GM18507 (cell line): ENCODE measurements at regions not wholly inside any gene's neighbourhood (a gene's known extent, or its start where the extent isn't known, plus 50 kb on each side); places are given as distances from the start of the nearest gene placed in this dataset.
A peak's percentile ranks its signal among the peaks of the same experiment; 100 is the strongest.

Experiments used
- DNase-seq: peaks from one replicate; pipeline ENCODE4 v3.0.0; 2011; ENCODE audit warnings: low read depth; ENCODE audit not compliant: insufficient read length; ENCODE audit errors: extremely low spot score
- FAIRE-seq: peaks from 2 replicates; lab custom pipeline; 2011; peaks lifted over from hg19 to GRCh38; lab: Jason Lieb, UNC

DNA sequence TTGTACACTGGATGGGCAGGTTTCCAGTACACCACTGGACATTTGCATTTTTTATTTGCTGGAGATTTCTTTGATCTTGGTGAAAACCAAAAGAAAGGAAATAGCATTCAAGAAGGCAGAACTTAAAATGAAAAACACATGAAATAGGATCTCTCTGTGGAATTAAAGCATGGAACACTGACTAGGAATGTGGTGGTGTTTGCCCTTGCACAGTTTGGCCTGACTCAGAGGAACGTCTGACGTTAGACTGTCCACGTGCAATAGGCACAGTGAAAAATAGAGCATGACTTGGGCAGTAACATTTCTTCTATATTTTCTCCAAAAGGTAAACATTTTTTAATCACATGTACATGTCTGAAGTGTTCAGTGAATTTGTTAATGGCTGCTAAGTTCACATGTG is 474.1 kb upstream of the PRICKLE1 start:
- FAIRE-seq (no peak), DNase-seq (no peak)

DNA sequence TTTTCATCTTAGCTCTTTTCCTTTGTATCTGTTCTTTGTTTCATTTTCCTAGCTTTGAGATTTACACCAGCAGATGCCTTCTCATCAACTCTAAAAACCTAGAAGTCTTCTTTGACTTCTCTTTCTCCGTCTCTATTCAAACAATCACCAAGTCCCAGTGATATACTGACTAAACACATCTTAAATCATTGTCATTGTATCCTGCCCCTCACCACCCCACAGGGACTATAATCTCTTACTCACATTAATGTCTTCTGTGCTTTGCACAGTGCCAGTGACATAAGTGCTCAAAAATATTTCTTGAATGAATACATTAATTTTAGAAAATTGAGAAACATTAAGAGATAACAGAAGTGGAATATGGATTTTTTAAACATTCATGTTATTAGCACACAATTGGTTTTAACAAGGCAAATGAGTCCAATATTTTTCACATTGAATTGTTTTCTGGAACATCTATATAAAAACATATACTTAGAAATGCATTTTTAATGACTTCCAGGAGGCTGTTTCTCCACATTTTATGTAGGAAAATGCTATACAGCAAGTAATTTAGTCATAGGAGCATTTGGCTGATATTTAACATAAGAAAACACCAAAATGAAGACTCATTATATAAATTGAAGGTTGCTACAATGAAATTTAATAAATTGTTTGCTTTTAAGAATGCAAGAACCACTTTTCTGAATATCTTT is 472.8 kb upstream of the PRICKLE1 start:
- DNase-seq (no peak), FAIRE-seq (no peak)

DNA sequence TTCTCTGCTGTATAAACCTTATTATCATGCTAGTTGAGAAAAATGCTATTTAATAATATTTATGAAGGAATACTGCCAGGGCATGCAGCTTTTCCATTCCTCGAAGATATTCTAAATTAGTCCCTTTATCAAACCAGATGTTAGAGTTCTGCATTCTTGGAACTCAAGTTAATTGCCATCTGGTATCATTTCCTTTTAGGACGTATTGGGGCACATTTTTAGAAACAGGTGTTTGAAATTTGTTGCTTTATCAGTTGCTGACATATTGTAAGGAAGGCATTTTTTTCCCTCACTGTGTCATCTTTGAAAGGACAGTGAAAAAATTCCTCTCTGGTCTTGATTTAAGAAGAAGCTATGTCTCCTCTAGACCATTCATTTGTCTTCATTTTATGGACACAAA is 471.2 kb upstream of the PRICKLE1 start:
- no peak for DNase-seq

DNA sequence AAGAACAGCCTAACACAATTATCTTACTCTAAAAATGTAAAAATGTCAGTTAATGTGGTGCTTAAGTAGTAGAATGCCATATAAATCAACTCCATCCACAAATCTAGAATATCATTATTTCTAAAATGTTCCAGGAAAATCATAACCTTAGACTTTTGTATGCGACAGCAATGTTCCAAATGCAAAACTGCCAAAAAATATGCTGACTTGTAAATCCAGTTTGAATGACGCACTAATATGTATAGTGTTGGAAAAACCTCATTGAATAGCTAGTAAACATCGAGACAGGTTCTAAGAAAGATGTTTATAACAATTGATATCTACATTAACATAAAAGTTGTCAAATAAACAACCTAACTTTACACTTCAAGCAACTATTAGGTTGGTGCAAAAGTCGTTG is 469.1 kb upstream of the PRICKLE1 start:
- FAIRE-seq (no peak), DNase-seq (no peak)

More for the DNA sequence above, 471.2 kb upstream of the PRICKLE1 start:
- FAIRE-seq, result no peak

DNA sequence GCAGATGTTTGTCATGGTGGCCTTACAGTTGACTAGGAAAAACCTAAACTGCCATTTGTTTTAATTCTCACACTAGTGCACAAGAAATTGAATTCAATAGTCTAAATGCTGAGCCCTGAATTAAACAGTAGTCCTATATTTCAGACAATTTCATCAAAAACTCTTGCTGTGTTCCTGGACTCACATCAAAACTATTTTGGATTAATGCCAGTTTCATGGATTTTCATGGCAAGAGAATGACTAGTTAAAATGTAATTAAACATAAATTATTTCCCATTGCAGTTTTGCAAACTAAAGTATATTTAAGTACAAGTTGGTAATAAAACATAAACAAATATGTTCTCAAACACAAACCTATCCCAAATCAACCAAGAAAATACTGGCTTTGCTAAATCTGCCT is 468.0 kb upstream of the PRICKLE1 start:
- DNase-seq (no peak), FAIRE-seq (no peak)

DNA sequence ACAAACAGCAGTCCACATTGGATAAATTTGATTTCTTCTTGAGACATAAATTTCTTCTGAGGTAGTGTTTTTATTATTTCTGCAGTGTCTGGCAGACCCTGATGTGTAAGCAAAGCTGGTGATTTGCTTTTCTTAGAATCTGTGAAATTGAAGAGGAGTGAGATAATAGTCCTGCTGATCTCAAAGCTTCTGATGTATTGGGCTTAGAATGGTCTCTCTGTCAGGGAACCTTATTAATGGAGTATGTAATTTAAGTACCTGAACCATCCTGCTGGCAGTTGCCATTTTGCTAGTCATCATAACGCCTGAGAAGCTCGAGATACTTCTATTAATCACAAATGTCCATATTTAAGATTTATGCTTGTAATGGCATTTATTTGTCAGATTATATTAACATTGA is 464.5 kb upstream of the PRICKLE1 start:
- FAIRE-seq (no peak), DNase-seq (no peak)

DNA sequence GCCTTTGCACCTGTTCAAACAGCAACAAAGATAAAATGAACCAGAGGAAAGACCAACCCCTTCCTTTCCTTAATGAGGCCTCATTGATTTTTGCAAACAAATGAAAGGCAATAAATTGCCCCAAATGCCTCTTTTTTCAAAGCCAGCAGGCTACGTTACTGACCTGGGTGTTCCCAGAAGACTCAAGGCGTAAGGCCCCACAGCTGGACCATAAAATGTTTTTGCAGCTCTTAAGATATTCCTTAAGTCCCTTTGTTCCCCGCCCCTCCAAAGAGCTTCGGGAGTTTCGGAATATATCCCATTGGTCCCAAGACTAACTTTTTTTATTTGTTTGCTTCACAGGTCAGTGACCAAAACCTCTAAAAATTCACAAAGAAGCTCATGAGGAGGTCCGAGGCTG is 462.9 kb upstream of the PRICKLE1 start:
- FAIRE-seq (no peak), DNase-seq (no peak)

DNA sequence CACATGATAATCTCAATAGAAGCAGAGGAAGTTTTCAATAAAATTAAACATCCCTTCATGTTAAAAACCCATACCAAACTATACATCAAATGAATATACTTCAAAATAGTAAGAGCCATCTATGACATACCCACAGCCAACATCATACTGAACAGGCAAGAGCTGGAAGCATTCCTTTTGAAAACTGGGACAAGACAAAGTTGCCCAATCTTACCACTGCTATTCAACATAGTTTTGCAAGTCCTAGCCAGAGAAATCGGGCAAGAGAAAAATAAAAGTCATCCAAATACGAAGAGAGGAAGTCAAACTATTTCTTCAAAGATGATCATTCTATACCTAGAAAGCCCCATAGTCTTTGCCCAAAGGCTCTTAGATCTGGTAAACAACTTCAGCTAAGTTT is 454.7 kb upstream of the PRICKLE1 start:
- FAIRE-seq, result no peak
- no peak for DNase-seq

DNA sequence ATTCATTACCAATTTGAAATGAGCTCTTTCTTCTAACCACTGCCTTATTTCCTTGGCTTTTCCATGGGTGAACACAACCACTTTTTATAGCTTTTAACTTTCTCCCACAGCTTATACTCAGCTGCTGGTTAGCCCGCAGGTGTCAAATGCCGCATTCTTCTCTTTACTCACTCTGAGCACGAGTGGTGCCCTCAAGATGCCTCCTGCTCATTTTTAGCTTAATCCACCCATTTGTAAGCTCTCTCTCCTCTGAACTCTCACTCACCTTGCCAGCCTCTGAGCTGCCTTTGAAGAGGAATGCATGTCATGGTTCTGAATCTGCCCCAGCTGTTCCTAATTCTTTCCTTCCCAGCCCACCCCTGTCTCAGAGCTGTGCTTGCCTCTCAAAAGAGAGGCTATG is 449.4 kb upstream of the PRICKLE1 start:
- DNase-seq, result no peak
- FAIRE-seq, result no peak

DNA sequence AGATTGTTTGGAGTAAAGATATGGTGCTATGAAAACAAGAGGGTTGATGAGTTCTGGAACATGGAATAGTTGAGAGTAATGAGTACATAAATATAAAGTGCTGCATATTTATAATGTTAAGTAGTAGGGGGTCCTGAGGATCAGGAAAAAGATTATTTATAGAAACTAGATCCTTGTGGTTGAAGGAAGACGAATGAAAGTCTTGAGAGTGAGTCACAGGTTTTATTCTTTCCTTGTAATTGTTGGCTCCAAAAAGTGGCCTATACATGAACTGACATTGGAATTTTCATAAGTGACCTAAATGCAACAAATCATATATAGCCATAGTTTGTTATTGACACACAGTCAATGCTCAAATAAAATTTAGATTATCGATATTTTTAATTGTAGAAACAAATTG is 440.4 kb upstream of the PRICKLE1 start:
- DNase-seq (no peak), FAIRE-seq (no peak)

DNA sequence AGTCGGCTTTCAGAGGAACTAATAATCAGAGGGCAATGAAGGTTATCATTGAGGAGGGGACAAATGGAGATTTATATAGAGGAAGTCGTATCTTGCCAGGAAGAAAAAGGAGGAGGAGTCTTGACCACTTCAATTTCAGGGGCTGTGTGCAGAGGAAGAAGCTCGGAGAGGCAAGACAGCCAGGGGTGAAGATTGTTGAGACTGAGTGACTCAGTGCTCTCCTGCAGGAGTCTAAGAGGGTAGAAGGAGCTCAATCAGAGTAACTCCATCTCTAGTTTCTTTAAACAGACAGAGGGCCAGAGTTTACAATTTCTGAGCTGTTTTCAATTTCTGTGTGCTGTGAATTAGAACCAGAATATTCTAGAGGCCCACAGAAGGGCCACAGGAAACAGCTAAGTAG is 439.3 kb upstream of the PRICKLE1 start:
- DNase-seq (no peak), FAIRE-seq (no peak)

DNA sequence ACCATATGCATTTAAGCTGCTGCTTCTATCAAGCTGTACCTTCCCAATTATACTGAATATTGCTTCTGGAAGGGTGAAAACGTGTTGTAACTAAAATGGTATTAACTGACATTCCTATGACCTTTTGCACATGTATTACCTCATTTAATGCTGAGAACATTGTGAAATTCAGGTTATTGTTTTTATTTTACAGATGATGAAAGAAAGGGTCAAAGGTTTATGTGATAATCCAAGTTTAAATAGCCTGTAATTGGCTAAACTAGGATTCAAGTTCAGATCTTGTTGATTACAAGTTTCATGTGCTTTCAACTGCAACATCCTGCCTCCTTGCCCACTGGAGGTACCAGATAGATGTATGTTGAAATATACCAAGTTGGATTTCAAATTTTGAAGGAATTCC is 433.3 kb upstream of the PRICKLE1 start:
- no peak for FAIRE-seq
- no peak for DNase-seq

DNA sequence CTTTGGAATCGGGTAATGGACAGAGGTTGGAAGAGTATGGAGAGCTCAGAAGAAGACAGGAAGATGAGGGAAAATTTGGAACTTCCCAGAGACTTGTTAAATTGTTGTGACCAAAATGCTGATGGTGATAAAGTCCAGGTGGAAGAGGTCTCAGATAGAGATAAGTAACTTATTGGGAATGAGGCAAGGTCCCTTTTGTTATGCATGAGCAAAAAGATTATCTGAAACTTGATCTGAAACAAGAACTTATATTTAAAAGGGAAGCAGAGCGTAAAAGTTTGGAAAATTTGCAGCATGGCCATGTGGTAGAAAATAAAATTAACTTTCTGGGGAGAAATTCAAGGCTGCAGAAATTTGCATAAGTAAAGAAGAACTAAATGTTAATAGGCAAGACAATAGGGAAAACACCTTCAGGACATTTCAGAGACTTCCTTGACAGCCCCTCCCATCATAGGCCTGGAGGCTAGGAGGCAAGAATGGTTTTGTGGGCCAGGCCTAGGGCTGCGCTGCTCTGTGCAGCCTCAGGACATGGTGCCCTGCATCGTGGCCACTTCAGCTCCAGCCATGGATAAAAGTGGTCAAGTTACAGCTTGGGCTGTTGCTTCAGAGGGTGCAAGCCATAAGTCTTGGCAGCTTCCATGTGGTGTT is 425.7 kb upstream of the PRICKLE1 start:
- FAIRE-seq, result peak; percentile 24
- DNase-seq, result no peak

DNA sequence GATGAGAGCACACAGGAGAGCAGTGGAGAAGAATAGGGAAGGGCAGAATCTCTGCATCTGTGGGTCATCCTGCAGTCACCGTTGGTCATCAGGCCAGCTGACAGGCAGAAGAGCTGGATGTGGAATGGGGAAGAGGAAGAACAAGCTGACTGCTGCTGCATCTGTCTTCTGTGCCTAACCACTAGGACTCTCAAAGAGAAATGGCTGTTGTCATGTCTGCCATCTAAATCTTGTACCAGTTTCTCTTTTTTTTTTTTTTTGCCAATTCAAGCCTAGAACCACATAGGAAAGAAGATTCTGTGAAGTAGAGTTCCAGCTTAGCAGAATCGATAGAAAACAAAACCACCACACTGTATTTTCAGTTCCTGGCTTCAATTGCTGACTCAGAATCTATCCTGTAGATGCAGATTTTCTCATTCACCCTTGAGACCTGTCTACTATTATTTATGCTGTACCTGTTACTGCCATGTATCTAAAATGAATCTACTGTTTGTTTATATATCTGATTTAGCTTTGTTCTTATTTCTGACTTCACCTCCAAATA is 421.9 kb upstream of the PRICKLE1 start:
- DNase-seq, result no peak
- peak; percentile 62 for FAIRE-seq

DNA sequence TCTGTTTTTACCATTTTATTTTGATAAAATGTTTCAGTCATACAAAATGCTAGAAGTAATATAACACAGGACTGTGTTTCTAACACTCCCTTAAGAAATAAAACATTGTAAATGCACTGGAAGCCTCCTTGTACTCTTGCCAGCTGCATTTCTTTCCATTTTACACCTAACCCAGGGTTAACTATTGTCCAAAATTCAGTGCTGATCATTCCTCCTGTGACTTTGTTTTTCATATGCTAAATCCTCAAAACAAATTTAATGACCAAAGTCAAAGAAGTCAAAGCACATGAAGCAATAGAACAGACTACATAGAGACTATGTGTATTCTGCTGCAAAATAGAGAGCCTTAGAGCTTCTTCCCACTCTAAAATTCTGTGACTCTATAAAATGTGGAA is 420.3 kb upstream of the PRICKLE1 start:
- no peak for FAIRE-seq

DNA sequence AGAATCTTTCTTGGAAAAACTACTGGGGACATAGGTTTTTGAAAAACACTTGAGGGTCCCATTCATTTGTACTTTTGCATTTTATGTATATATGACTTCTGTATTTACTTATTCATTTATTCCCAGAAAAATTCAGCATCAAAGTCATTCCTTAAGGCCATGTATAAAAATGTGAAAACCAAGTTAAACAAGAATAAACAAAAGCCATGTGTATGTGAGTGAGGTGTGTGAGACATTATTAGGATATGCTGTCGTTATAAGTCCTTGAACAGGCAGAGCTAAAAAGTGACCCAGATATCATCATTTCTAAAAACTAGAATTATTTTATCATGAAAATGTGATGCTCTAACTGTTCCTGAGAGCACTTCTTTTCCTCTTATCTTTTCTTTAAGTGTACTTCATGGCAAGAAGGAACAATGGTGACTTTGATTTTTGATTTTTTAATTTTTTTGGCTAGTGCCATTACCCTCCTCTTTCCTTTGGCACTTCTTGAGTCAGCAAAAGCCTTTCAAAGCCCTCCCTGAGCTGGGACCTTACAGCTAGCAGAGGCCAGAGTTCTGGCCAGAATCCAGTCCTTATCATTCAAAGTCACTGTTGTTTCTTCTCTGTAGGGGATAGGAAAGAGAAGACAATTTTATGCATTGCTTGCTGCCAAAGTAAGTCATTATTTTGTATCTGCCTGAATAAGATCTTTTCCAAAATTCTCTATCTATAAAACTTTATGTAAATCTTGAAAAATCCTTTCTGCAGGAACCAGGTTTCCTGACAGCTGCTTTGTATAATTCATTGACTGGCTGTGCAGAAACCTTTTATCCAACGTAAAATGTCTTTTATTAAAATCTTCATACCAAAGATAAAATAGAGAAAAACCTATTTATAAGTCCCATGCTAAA is 419.7 kb upstream of the PRICKLE1 start:
- FAIRE-seq, result no peak
- no peak for DNase-seq

More for the DNA sequence above, 420.3 kb upstream of the PRICKLE1 start:
- DNase-seq, result no peak

DNA sequence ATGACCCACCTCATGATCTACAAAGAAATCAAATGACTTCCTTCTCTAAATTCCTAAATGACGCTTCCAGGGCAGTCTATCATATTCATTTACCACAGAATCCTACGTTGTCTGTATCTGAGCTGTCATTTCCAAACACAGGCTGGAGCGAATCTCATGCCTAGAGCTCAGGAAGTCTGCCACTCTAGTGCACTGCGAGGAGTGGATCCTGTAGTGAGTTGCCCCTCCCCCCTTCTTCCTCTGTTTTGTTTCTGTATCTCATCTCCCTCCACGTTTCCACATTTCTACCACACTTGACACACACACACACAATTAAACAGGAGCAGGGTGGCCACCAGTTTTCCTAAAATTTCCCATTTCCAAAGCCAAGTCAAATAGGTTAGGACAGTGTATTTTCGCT is 415.4 kb upstream of the PRICKLE1 start:
- no peak for DNase-seq
- no peak for FAIRE-seq

DNA sequence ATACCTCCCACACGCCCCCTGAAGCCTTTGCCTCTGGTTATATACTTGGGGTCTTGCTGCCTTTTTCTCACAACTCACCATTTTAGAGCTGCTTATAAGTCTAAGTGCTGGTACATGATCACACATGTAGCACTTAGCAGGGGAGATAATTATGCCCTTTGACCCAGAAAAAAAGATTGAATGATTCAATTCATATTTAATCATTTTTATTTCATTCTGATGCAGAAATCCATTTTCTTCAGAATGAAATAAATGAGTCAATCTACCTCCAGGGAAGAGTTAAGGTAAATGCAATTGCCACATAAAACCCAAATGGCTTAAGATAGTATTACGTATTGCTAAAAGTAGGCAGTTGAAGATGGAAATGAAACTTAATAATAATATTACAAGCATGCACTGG is 414.6 kb upstream of the PRICKLE1 start:
- no peak for DNase-seq
- no peak for FAIRE-seq

DNA sequence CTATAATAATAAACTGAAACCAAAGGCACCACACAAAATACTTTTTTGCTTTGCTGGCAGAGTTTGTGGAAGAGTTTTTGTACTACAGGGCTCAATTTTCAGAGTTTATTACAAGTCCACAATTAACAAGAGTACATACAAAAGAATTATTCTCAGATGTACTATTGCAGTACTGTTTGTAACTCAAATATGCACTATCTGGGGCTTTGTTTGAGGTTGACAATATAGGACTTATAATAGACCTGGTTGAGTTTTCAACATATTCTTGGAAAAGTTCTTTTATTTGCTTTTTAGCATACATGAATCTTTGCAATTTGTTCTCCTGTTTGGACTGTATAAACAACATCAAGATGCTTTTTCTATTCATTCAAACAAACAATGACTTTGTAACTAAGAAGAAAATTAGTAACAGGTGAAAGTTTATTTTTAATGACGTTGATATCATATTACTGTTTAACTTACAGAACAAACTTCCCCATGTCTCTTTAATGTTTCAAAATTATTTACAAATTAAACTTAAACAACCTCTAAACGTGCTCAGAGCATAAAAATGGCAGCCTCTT is 407.4 kb upstream of the PRICKLE1 start:
- FAIRE-seq (no peak), DNase-seq (no peak)

DNA sequence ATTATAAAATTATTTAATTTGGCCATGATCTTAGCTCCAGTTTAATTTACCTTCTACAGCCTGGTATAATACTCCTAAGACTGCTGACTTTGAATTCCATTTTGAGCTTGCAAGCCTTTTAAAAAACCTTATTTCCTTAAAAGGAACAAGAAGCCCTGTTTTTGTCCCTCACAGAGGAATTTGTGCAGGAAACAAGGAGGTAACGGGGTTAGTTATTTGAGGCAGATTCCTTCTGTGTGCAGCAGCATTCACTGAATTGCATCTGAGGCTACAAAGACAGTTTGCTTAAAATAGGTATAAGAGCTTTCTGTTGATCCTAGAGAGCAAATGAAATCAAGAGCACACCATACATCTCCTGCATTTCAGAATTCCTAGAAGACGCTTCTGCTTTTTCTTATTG is 403.3 kb upstream of the PRICKLE1 start:
- no peak for DNase-seq
- FAIRE-seq, result no peak
